HG02642 (cell line): ENCODE measurements at regions not wholly inside any gene's neighbourhood (a gene's known extent, or its start where the extent isn't known, plus 50 kb on each side); places are given as distances from the start of the nearest gene placed in this dataset.
"Not testable (repeated sequence)": the region's sequence is repeated elsewhere in the genome, so short reads cannot be mapped to it uniquely, and the experiment has no call there.

Experiments used
- ATAC-seq: cut with Tn5 transposase; IDR thresholded peaks from one replicate; pipeline ENCODE4 v1.9.1; 2021; ENCODE audit warnings: mild to moderate bottlenecking; ENCODE audit not compliant: unreplicated experiment, poor library complexity

GRCh38 chr13:76009267-76009890 is 373.2 kb downstream of the LMO7 start:
- no peak for ATAC-seq

GRCh38 chr13:76004416-76004815 is 368.3 kb downstream of the LMO7 start:
- no peak for ATAC-seq

- no peak for ATAC-seq
These were observed 364.0 kb downstream of the LMO7 start for GRCh38 chr13:76000131-76000530.

GRCh38 chr13:75996582-75996981 is 360.5 kb downstream of the LMO7 start:
- no peak for ATAC-seq

- ATAC-seq, result no peak
These were observed 359.8 kb downstream of the LMO7 start for GRCh38 chr13:75995966-75996365.

- no peak for ATAC-seq
These were observed 357.7 kb downstream of the LMO7 start for GRCh38 chr13:75993823-75994222.

- ATAC-seq, result no peak
These were observed 357.1 kb downstream of the LMO7 start for GRCh38 chr13:75993241-75993640.

GRCh38 chr13:75986818-75987217 is 350.7 kb downstream of the LMO7 start:
- ATAC-seq, result peak; percentile 92

GRCh38 chr13:75985132-75985531 is 349.0 kb downstream of the LMO7 start:
- ATAC-seq, result no peak

GRCh38 chr13:75978818-75979217 is 342.7 kb downstream of the LMO7 start:
- no peak for ATAC-seq

- no peak for ATAC-seq
These were observed 332.1 kb downstream of the LMO7 start for GRCh38 chr13:75968103-75968838.

- ATAC-seq, result no peak
These were observed 327.2 kb downstream of the LMO7 start for GRCh38 chr13:75963302-75963701.

GRCh38 chr13:75961911-75962310 is 325.8 kb downstream of the LMO7 start:
- no peak for ATAC-seq

- ATAC-seq, result peak; percentile 87
These were observed 324.4 kb downstream of the LMO7 start for GRCh38 chr13:75960538-75960994.

- peak; percentile 18 for ATAC-seq
These were observed 323.8 kb downstream of the LMO7 start for GRCh38 chr13:75959861-75960481.

- ATAC-seq, result not testable (repeated sequence)
These were observed 317.5 kb downstream of the LMO7 start for GRCh38 chr13:75953589-75953988.

GRCh38 chr13:75947448-75947847 is 311.3 kb downstream of the LMO7 start:
- no peak for ATAC-seq

GRCh38 chr13:75946536-75947284 is 310.6 kb downstream of the LMO7 start:
- ATAC-seq, result no peak

- no peak for ATAC-seq
These were observed 309.8 kb downstream of the LMO7 start for GRCh38 chr13:75945841-75946482.

- ATAC-seq, result no peak
These were observed 302.9 kb downstream of the LMO7 start for GRCh38 chr13:75938811-75939560.
